Endodermal cell (in vitro differentiated cells): ENCODE measurements at regions not wholly inside any gene's neighbourhood (a gene's known extent, or its start where the extent isn't known, plus 50 kb on each side); places are given as distances from the start of the nearest gene placed in this dataset.

Source experiments
- DNase-seq: peaks from one replicate; pipeline ENCODE4 v3.0.0-alpha.2; 2017
- H3K27ac ChIP-seq: 2 replicates; pipeline ENCODE4 v1.5.1; 2013; ENCODE audit warnings: mild to moderate bottlenecking, low read depth, low read length, moderate library complexity
- H3K27me3 ChIP-seq: 2 replicates; pipeline ENCODE4 v1.6.1; 2013; ENCODE audit warnings: mild to moderate bottlenecking, low read length, moderate library complexity; ENCODE audit not compliant: insufficient read depth, control insufficient read depth, poor library complexity, severe bottlenecking
- H3K36me3 ChIP-seq: 2 replicates; pipeline ENCODE4 v1.7.0; 2013; ENCODE audit warnings: mild to moderate bottlenecking, low read length, moderate library complexity; ENCODE audit not compliant: control insufficient read depth, insufficient read depth
- H3K4me1 ChIP-seq: one replicate; pipeline ENCODE4 v1.7.0; 2013; ENCODE audit warnings: low read length; ENCODE audit not compliant: control insufficient read depth, insufficient read depth
- H3K4me3 ChIP-seq: 2 replicates; pipeline ENCODE4 v1.5.1; 2013; ENCODE audit warnings: mild to moderate bottlenecking, low read length, moderate library complexity
- H3K9ac ChIP-seq: 2 replicates; pipeline ENCODE4 v1.6.1; 2013; ENCODE audit warnings: mild to moderate bottlenecking, low read length, moderate library complexity; ENCODE audit not compliant: poor library complexity, severe bottlenecking; ENCODE audit errors: extremely low read depth
- H3K9me3 ChIP-seq: 2 replicates; pipeline ENCODE4 v1.6.1; 2013; ENCODE audit warnings: mild to moderate bottlenecking, low read length, moderate library complexity; ENCODE audit not compliant: control insufficient read depth
- H3K27ac Mint-ChIP-seq: 2 replicates; pipeline ENCODE4 v1.8.0; 2020; ENCODE audit warnings: mixed read lengths
- H3K27me3 Mint-ChIP-seq: 2 replicates; pipeline ENCODE4 v1.8.0; 2021; ENCODE audit warnings: mild to moderate bottlenecking, mixed read lengths; ENCODE audit not compliant: insufficient read depth
- H3K36me3 Mint-ChIP-seq: 2 replicates; pipeline ENCODE4 v1.8.0; 2020; ENCODE audit warnings: low read depth, mixed read lengths
- H3K4me1 Mint-ChIP-seq: 2 replicates; pipeline ENCODE4 v1.8.0; 2020; ENCODE audit warnings: mixed read lengths
- H3K4me3 Mint-ChIP-seq: 2 replicates; pipeline ENCODE4 v1.8.0; 2020; ENCODE audit warnings: mild to moderate bottlenecking, moderate library complexity, mixed read lengths
- H3K9me3 Mint-ChIP-seq: 2 replicates; pipeline ENCODE4 v1.8.0; 2020; ENCODE audit warnings: mild to moderate bottlenecking, mixed read lengths
- CTCF ChIP-seq: fragments of 200-600 bp; sonication (generic); conservative IDR thresholded peaks from 2 replicates; pipeline ENCODE4 v1.5.0; 2021; ENCODE audit warnings: antibody characterized with exemption, mild to moderate bottlenecking
- WGBS, 2 experiments: methylation state at CpG; one replicate each; pipeline versions ENCODE4 v1.1.5 to v1.1.7; 2013; ENCODE audit warnings: missing lambda C conversion rate in 2 of 2, mixed read lengths in 1 of 2; ENCODE audit not compliant: insufficient coverage in 1 of 2, insufficient read length in 1 of 2; 5-methylcytosine and 5-hydroxymethylcytosine counted together

GRCh38 chr12:114767906-114768722, 84.1 kb upstream of the TBX3 start:
- DNase-seq: no peak
- H3K27ac ChIP-seq: peak overlapping the region; percentile 62
- no peak overlapping the region for H3K27ac Mint-ChIP-seq

DNA sequence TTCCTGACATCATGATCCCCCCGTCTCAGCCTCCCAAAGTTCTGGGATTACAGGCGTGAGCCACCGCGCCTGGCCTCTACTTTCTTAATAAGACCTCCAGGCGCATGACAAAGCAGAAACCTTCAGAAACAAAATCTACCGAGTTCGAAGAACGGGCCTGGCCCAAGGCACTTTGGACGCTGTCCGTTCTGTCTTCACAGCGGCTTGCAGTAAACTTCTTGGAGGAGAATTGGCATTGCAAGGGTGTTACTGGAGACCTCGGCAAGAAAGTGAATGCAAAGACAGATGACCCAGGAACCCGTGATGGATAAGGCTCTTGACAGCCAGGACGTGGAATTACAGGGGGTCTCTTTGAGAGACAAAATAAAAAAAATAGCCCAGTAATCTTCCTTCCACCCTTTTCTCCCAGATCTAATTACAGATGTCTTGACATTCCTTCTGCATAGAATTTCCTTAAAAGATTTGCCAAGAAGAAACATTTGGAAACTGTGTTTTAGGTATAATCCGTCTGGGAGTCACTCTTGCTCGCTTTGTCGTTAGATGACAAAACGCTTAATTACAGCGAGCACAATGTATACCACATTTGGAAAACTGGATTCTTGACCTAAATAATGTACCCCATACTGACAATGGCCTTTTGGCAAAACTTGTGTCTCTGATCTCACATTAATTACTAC, 83.2 kb upstream of the TBX3 start:
- H3K27me3 Mint-ChIP-seq: peaks cover 2% of the 10 kb centered on the region
- Histone ChIP-seq H3K9me3 (no peaks in the 10 kb centered on the region), H3K4me1 (no peaks in the 10 kb centered on the region), H3K4me3 (no peak overlapping the region), H3K36me3 (no peaks in the 10 kb centered on the region), H3K27me3 (no peaks in the 10 kb centered on the region), H3K9ac (no peak overlapping the region), H3K27ac (no peak overlapping the region)
- no peak for DNase-seq
- TF ChIP-seq CTCF: no peak
- H3K4me3 Mint-ChIP-seq: no peak overlapping the region
- H3K9me3 Mint-ChIP-seq: no peaks in the 10 kb centered on the region
- WGBS, 2 experiments: 86 to 91% methylated on average over 16 to 19 of the region's 19 CpGs
- H3K4me1 Mint-ChIP-seq: peaks cover 4% of the 10 kb centered on the region
- H3K36me3 Mint-ChIP-seq: no peaks in the 10 kb centered on the region
- no peak overlapping the region for H3K27ac Mint-ChIP-seq

More at GRCh38 chr12:114767906-114768722, 84.1 kb upstream of the TBX3 start:
- H3K36me3 Mint-ChIP-seq: no peaks in the 10 kb centered on the region
- Histone ChIP-seq H3K9me3 (no peaks in the 10 kb centered on the region), H3K36me3 (no peaks in the 10 kb centered on the region), H3K9ac (no peak overlapping the region), H3K4me1 (no peaks in the 10 kb centered on the region), H3K4me3 (no peak overlapping the region), H3K27me3 (no peaks in the 10 kb centered on the region)
- no peak for TF ChIP-seq CTCF
- peaks cover 4% of the 10 kb centered on the region for H3K4me1 Mint-ChIP-seq
- H3K9me3 Mint-ChIP-seq: no peaks in the 10 kb centered on the region
- H3K27me3 Mint-ChIP-seq: peaks cover 2% of the 10 kb centered on the region
- no peak overlapping the region for H3K4me3 Mint-ChIP-seq
- 86 to 90% methylated on average over 6 to 14 of the region's 14 CpGs for WGBS, 2 experiments

GRCh38 chr12:114765960-114766691, 82.2 kb upstream of the TBX3 start:
- peaks cover 2% of the 10 kb centered on the region for H3K27me3 Mint-ChIP-seq
- no peak for DNase-seq
- peaks cover 4% of the 10 kb centered on the region for H3K4me1 Mint-ChIP-seq
- Histone ChIP-seq H3K36me3 (no peaks in the 10 kb centered on the region), H3K27me3 (no peaks in the 10 kb centered on the region), H3K4me3 (no peak overlapping the region), H3K27ac (no peak overlapping the region), H3K9me3 (no peaks in the 10 kb centered on the region), H3K9ac (no peak overlapping the region), H3K4me1 (no peaks in the 10 kb centered on the region)
- H3K4me3 Mint-ChIP-seq: no peak overlapping the region
- TF ChIP-seq CTCF: no peak
- H3K36me3 Mint-ChIP-seq: no peaks in the 10 kb centered on the region
- 91 to 92% methylated on average over 2 to 10 of the region's 11 CpGs for WGBS, 2 experiments
- H3K27ac Mint-ChIP-seq: no peak overlapping the region
- H3K9me3 Mint-ChIP-seq: no peaks in the 10 kb centered on the region
